ENCODE measurements at regions not wholly inside any gene's neighbourhood (a gene's known extent, or its start where the extent isn't known, plus 50 kb on each side); places are given as distances from the start of the nearest gene placed in this dataset.
"Not testable (repeated sequence)": the region's sequence is repeated elsewhere in the genome, so short reads cannot be mapped to it uniquely, and the experiment has no call there.

- no peak for DNase-seq
Observed at GRCh38 chr2:61774351-61774750, 79.5 kb downstream of the FAM161A start.

GRCh38 chr2:61771904-61772845 is 81.7 kb downstream of the FAM161A start:
- DNase-seq, result no peak

GRCh38 chr2:61770746-61771145 is 83.1 kb downstream of the FAM161A start:
- no peak for DNase-seq

- DNase-seq, result no peak
Observed at GRCh38 chr2:61770298-61770697, 83.6 kb downstream of the FAM161A start.

GRCh38 chr2:61769093-61769675 is 84.7 kb downstream of the FAM161A start:
- DNase-seq, result no peak

- DNase-seq, result peak; percentile 97
Observed at GRCh38 chr2:61764035-61764800, 89.6 kb downstream of the FAM161A start.

GRCh38 chr2:61763605-61764034 is 90.2 kb downstream of the FAM161A start:
- DNase-seq, result no peak

GRCh38 chr2:61762292-61762691 is 91.6 kb downstream of the FAM161A start:
- peak; percentile 15 for DNase-seq

GRCh38 chr2:61759718-61760117 is 94.1 kb downstream of the FAM161A start:
- DNase-seq, result no peak

GRCh38 chr2:61759005-61759404 is 94.9 kb downstream of the FAM161A start:
- DNase-seq, result no peak

- DNase-seq, result no peak
Observed at GRCh38 chr2:61758159-61758558, 95.7 kb downstream of the FAM161A start.

- DNase-seq, result no peak
Observed at GRCh38 chr2:61753512-61753911, 100.3 kb downstream of the FAM161A start.

- DNase-seq, result no peak
Observed at GRCh38 chr2:61750624-61751023, 103.2 kb downstream of the FAM161A start.

GRCh38 chr2:61742955-61743354 is 110.9 kb downstream of the FAM161A start:
- DNase-seq, result no peak

- DNase-seq, result no peak
Observed at GRCh38 chr2:61737841-61738240, 116.0 kb downstream of the FAM161A start.

- DNase-seq, result no peak
Observed at GRCh38 chr2:61736953-61737352, 116.9 kb downstream of the FAM161A start.

- no peak for DNase-seq
Observed at GRCh38 chr2:61733563-61733962, 120.3 kb downstream of the FAM161A start.

- DNase-seq, result no peak
Observed at GRCh38 chr2:61732787-61733186, 121.1 kb downstream of the FAM161A start.

GRCh38 chr2:61727746-61728145 is 126.1 kb downstream of the FAM161A start:
- DNase-seq, result no peak

- no peak for DNase-seq
Observed at GRCh38 chr2:61726456-61727209, 127.2 kb downstream of the FAM161A start.

- not testable (repeated sequence) for DNase-seq
Observed at GRCh38 chr2:61723364-61723763, 130.5 kb downstream of the FAM161A start.

GRCh38 chr2:61722800-61723199 is 131.1 kb downstream of the FAM161A start:
- DNase-seq, result no peak

GRCh38 chr2:61722318-61722717 is 131.5 kb downstream of the FAM161A start:
- no peak for DNase-seq

All from stimulated activated CD4-positive, alpha-beta T cell treated with anti-CD3 and anti-CD28 coated beads, Interleukin-4, amount 100 ng/mL, for 24 hours (primary cell).